ENCODE measurements at regions not wholly inside any gene's neighbourhood (a gene's known extent, or its start where the extent isn't known, plus 50 kb on each side); places are given as distances from the start of the nearest gene placed in this dataset.

- DNase-seq: no peak
Measured at GRCh38 chr16:18050777-18051176, 285.8 kb downstream of the NPIPA8 start.

DNA sequence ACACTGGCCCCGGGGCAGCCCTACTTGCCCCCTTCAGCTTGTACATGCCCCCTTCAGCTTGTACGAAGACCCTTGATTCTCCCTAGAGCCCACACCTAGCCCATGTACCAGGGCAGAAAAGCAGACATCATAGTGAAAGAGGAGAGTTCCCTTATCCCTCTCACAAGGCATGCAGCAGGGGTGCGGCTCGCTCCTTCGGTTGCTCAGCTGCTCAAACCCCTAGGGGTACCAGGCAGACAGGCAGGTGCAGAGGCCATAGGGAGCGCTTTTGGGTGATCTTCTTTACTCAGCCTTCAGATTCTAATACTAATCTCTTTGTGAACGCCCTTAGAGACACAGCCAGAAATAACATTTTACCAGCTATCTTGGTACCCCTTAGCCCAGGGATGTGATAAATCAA, 286.3 kb downstream of the NPIPA8 start:
- DNase-seq: no peak

DNA sequence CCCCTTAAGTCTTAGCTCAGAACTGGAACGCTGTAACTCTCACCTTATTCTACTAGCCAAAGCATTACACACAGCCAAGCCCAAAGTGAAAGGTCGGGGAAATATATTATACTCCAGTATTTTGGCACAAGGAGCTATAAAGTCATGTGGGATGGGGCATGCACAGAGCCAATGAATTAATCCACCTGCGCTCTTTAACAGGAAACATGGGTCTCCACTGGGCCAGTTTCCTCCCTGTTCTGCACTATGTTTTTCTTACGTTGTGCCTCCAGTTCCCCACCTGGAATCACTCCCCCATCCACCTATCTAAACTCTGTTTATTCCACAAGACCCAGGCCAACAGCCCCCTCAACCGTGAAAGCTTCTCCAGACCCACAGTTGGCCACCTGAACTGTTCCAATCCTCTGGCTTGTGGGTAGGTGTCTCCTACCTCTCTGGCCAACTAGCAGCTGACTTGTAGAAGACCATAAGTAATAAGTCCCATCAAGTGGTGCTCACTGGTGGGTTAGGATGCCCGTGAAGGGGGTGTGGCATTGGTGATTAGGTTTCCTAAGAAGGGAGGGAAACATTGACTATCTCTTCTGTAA, 286.9 kb downstream of the NPIPA8 start:
- no peak for DNase-seq

- no peak for DNase-seq
Measured at GRCh38 chr16:18048853-18049546, 287.5 kb downstream of the NPIPA8 start.

DNA sequence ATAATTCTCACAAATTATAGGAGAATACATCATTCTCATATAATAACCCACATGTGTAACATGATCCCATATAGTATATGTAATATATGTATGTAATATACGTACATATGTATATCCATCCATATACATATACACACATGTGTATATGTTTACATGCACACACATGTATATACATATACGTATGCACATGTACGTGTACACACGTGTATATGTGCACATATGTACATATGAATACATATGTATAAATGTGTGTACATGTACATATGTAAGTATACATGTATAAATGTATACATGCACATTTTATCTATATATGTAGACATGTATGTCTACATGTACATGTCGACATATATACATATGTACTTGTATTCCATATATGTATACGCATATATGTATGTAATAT, 288.8 kb downstream of the NPIPA8 start:
- no peak for DNase-seq

DNA sequence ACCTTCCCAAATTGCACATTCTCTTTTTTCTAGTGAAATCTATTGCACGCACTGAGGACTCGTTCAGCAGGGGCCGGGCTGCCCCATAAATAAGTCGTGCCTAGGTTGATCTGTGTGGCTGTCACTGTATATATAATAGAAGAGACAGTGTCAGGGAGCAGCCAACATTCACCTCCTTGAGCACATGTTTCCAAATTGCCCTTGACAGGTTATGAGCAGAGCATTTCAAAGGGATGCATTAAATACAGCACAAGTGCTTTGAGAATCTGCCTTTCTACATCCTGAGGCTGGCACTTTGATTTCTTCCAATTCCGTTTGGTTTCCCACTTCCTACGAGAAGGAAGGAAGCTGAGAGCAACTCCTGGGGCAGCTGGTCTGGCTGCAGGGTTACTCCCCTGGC, 291.2 kb downstream of the NPIPA8 start:
- DNase-seq: no peak

- no peak for DNase-seq
Measured at GRCh38 chr16:18041864-18042834, 294.4 kb downstream of the NPIPA8 start.

GRCh38 chr16:18039931-18040330, 296.6 kb downstream of the NPIPA8 start:
- DNase-seq: no peak

DNA sequence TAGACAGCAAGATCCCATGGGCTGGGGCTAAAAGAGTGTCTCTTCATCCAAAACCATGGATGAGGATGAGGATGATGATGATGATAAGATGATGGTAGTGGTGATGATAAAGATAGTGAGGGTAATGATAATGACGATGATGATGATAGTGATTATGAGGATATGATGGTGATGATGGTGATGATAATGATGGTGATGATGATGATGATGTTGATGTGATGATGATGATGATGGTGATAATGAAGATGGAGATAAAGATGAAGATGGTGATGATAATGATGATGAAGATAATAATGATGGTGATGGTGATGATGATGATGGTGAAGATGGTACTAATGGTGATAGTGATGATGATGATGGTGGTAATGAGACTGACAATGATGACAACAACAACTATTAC, 299.5 kb downstream of the NPIPA8 start:
- no peak for DNase-seq

DNA sequence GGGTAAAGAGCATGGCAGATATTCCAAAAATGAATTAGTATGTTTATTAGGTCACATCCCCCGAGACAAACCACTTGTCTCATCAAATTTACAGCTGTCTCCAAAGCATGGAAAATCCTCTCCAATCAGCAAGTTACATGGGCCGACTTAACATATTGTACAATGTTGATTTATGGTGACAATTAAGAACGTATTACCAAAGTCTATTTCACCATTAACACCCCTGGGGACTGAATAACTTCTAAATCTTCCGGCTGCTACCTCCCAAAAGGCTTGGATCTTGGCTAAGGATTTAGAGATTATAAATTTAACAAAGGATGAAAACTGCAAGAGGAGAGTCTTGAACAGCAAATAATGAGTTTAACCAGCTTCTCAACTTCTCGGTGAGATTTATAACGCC, 311.9 kb downstream of the NPIPA8 start:
- no peak for DNase-seq

DNA sequence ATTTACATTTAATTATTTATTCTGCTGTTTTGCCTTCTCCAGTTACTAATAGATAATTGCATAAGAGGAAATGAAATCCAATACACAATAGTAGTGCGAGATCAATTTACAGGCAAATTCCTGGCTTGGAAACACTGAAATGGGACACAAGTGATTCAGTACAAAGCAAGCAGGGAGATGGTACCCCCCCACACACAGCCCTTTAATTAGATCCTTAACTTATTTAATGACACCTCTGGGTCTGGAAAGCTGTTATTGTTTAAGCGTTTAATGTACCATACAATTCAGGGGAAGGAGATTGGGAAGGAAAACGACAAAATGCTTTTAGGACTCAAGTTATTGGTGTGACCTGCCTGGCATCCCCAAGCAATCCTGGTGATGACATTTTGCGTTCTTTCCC, 318.2 kb downstream of the NPIPA8 start:
- DNase-seq: no peak

DNA sequence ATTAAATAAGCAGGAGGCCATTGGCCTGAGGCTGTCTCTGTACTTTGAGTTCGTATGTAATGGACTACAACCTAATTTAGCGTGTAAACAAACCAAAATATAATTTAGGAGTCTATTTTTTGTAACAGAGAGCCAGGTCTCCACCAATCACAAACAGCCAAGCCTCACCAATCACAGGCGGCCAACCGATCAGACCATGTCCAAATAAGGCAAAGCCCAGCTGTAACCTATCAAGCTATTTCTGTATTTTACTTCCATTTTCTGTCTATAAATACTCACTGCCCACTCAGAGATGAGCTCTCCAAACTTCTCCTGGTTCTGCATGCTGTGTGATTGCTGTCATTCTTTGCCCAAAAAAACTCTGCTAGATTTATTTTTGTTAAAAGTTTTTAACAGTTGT, 322.7 kb downstream of the NPIPA8 start:
- DNase-seq: no peak

GRCh38 chr16:18008356-18008755, 328.2 kb downstream of the NPIPA8 start:
- DNase-seq: no peak

DNA sequence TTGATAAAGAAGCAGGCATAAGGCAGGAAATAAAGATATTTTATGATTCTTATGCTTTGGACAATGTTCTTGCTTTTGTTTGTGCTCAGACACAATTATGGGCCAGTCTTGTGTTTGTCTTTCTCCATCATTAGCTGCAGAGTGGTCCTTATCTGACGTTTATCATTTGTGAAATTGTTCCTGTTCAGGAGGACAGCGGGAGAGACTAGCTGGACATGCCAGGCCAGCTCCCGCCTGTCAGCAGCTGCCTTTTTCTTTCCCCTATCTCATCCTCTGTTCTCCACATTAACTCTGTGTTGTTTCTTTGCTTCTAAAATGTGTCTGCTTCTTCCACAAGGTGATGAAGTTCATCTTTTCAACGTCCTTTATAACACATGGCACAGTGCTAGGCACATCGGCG, 333.5 kb downstream of the NPIPA8 start:
- DNase-seq: peak; percentile 31

DNA sequence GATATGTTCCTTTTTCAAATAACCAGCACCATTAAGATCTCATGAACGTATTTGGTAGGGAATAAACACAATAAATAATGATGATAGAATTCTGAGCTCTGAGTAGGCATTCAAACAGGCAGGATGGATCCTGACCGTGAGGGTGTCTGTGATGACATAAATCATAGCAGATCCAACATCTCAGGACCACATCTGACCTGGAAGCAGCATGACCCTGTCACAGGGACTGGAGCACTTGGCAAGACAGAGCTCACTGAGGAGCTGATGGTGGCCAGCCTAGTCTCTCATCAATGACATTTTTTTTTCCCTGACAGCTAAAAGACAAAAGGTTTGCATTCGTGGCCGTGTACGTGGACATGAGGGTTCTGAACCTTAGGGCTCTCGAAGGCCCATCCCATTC, 337.5 kb downstream of the NPIPA8 start:
- no peak for DNase-seq

GRCh38 chr16:17998550-17998949, 338.0 kb downstream of the NPIPA8 start:
- no peak for DNase-seq

DNA sequence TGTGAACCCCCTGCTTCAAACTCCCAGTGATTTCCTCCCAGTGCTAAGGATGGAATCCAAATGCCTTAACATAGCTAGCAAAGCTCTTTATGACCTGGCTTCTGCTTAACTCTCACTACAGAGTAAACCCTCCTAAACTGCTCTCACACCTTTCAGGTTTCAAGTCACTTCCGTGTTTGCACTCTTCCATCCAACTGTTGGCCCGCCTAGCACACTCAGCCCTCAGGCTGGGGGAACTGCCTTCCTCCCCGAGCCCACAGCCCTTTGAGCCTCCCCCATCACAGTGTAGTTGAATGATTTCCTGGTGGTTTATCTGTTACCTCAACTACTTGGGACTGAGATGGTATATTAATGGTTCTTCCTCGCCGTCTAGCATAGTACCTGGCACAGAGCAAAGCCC, 342.5 kb downstream of the NPIPA8 start:
- peak; percentile 25 for DNase-seq

DNA sequence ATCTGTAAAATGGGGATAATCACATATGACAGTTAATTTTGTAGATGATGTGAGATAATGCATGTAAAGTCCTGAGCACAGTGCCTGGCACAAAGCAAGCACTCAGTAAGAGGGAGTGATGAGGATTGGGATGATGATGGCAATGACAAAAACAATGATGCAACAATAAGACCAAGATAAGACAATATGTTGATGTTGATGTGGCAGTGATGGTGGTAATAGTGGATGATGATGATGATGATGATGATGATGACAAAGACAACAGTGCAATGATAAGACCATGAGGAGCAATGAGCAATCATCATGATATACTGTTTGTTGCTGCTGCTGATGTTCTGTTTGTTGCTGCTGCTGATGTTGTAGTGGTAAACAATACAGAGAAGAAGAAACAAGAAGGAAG, 344.1 kb downstream of the NPIPA8 start:
- DNase-seq: no peak

DNA sequence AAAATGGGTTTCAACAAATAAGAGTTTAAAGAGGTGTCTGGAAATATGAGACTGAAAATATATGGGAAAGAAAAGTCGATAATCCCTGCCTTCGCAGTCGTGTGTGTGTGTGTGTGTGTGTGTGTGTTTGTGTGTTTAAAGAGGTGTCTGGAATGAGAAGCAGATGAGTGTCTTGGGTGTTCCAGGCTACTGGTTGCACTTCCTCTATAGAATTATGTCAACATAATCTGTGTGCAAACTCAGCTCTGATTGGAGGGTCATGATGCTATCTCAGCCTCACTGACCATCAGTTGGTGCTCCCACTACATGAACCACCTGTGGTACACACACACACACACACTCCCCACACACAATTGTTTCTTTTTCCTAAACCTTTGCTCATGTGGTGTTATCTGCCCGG, 347.3 kb downstream of the NPIPA8 start:
- peak; percentile 34 for DNase-seq

DNA sequence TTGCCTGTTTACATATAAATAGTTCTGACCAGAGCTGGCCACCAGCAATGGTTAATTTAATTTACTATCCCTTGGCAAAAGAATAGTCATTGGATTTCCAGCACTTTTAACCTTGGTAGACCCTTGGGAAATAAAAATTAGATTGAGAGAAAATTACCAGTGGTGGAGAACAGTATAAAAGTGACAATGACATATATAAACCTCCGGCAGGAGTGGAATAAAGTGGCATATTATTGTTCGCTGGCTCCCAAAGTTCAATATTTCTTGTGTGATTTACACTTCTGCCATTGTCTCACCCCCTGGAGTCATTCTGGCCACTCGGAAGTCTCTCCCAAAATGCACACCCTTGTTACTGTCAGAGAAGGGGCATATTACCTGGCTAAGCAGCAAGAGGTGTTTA, 347.7 kb downstream of the NPIPA8 start:
- DNase-seq: no peak

GRCh38 chr16:17986991-17987390, 349.5 kb downstream of the NPIPA8 start:
- DNase-seq: no peak

GRCh38 chr16:17984810-17985209, 351.7 kb downstream of the NPIPA8 start:
- no peak for DNase-seq

- DNase-seq: peak; percentile 63
Measured at GRCh38 chr16:17983847-17984639, 352.5 kb downstream of the NPIPA8 start.
